Endothelial cell of umbilical vein (primary cell): ENCODE measurements at regions not wholly inside any gene's neighbourhood (a gene's known extent, or its start where the extent isn't known, plus 50 kb on each side); places are given as distances from the start of the nearest gene placed in this dataset.
A peak's percentile ranks its signal among the peaks of the same experiment; 100 is the strongest.

Experiments used
- BruUV-seq: library from RNA; stranded (reverse); fragments of 400-500 nt; replicated peaks from 2 replicates; lab custom pipeline; 2021; lab: Mats Ljungman, UMichigan
- CTCF ChIA-PET: fragments of 300-600, 350-600 bp; sonication (Branson Sonifier 250); formaldehyde crosslinking; loops from one replicate; lab custom pipeline; 2021; ENCODE audit warnings: antibody characterized with exemption, inconsistent platforms; lab: Charles Lee
- POLR2A ChIA-PET: fragments of 300-600, 350-600 bp; sonication (Branson Sonifier 250); formaldehyde crosslinking; loops from one replicate; lab custom pipeline; 2021; ENCODE audit warnings: antibody characterized with exemption, inconsistent platforms; lab: Charles Lee
- DNase-seq: peaks from one replicate; pipeline ENCODE4 v3.0.0-alpha.2; 2011; ENCODE audit warnings: low read depth, low spot score
- FAIRE-seq: peaks from 2 replicates; lab custom pipeline; 2011; peaks lifted over from hg19 to GRCh38; lab: Jason Lieb, UNC
- H2AFZ ChIP-seq: 2 replicates; pipeline ENCODE4 v1.6.0; 2012; ENCODE audit warnings: low read depth, low read length, control low read depth, inconsistent platforms
- H3K27ac ChIP-seq: 2 replicates; pipeline ENCODE4 v1.5.1; 2011; ENCODE audit warnings: low read depth, mild to moderate bottlenecking, control low read depth, low read length, moderate library complexity; ENCODE audit not compliant: insufficient read depth
- H3K27me3 ChIP-seq, 2 experiments: 2 replicates each; pipeline versions ENCODE4 v1.6.0 to v1.6.1; 2011; ENCODE audit warnings: low read length in 2 of 2, mixed read lengths in 1 of 2; ENCODE audit not compliant: control insufficient read depth in 2 of 2, insufficient read depth in 2 of 2
- H3K36me3 ChIP-seq, 2 experiments: 2 replicates in 1 of 2; 3 replicates in 1 of 2; pipeline ENCODE4 v1.5.1; 2011; ENCODE audit warnings: low read length in 2 of 2, mild to moderate bottlenecking in 1 of 2, moderate library complexity in 1 of 2; ENCODE audit not compliant: control insufficient read depth in 2 of 2, insufficient read depth in 2 of 2; ENCODE audit errors: extremely low read depth in 1 of 2
- H3K4me1 ChIP-seq: 3 replicates; pipeline ENCODE4 v1.5.1; 2011; ENCODE audit warnings: mild to moderate bottlenecking, low read length; ENCODE audit not compliant: control insufficient read depth, insufficient read depth; ENCODE audit errors: extremely low read depth
- H3K4me2 ChIP-seq: 2 replicates; pipeline ENCODE4 v1.6.1; 2011; ENCODE audit warnings: low read length, control low read depth, mixed read lengths; ENCODE audit not compliant: insufficient read depth
- H3K4me3 ChIP-seq, 3 experiments: fragments of 200-600 bp in 1 of 3; sonication (generic), shearing (Covaris generic) in 1 of 3; replicated peaks in 1 of 3; 2 replicates each; pipeline ENCODE4 v1.5.1; 2011 to 2016; ENCODE audit warnings: control low read depth in 3 of 3, low read length in 3 of 3, mild to moderate bottlenecking in 2 of 3, inconsistent platforms in 1 of 3, low read depth in 1 of 3, moderate library complexity in 1 of 3; ENCODE audit not compliant: insufficient read depth in 1 of 3
- H3K79me2 ChIP-seq: 2 replicates; pipeline ENCODE4 v1.6.0; 2012; ENCODE audit warnings: low read length, inconsistent platforms; ENCODE audit not compliant: control insufficient read depth, insufficient read depth
- H3K9ac ChIP-seq: replicated peaks from 2 replicates; pipeline ENCODE3; 2011; ENCODE audit warnings: low read length, control low read depth; ENCODE audit not compliant: insufficient read depth; ENCODE audit errors: extremely low read depth
- H3K9me1 ChIP-seq: replicated peaks from 3 replicates; pipeline ENCODE4 v1.6.0; 2011; ENCODE audit warnings: mild to moderate bottlenecking, low read length; ENCODE audit not compliant: control insufficient read depth, insufficient read depth; ENCODE audit errors: extremely low read depth
- H3K9me3 ChIP-seq: replicated peaks from 2 replicates; pipeline ENCODE4 v1.5.1; 2012; ENCODE audit warnings: low read length, inconsistent platforms; ENCODE audit not compliant: control insufficient read depth, insufficient read depth
- H4K20me1 ChIP-seq: replicated peaks from 2 replicates; pipeline ENCODE3; 2011; ENCODE audit warnings: mild to moderate bottlenecking, low read length; ENCODE audit not compliant: control insufficient read depth, insufficient read depth; ENCODE audit errors: extremely low read depth
- EZH2 ChIP-seq: IDR thresholded peaks from 2 replicates; pipeline ENCODE4 v1.6.1; 2012; ENCODE audit warnings: borderline replicate concordance, low read depth, mild to moderate bottlenecking, moderate library complexity, low read length, inconsistent platforms; ENCODE audit not compliant: severe bottlenecking
- GATA2 ChIP-seq: IDR thresholded peaks from 2 replicates; pipeline ENCODE4 v1.7.0; 2011; ENCODE audit warnings: low read depth, mild to moderate bottlenecking, moderate library complexity, mixed read lengths, low read length; ENCODE audit not compliant: insufficient read length, insufficient read depth
- MAX ChIP-seq: IDR thresholded peaks from 2 replicates; pipeline ENCODE4 v1.6.1; 2011; ENCODE audit not compliant: insufficient read depth, insufficient read length
- MYC ChIP-seq: IDR thresholded peaks from one replicate; pipeline ENCODE4 v1.6.1; 2011; ENCODE audit warnings: mild to moderate bottlenecking, low read depth, low read length
- POLR2A ChIP-seq: IDR thresholded peaks from 2 replicates; pipeline ENCODE4 v1.6.1; 2012; ENCODE audit warnings: low read depth, mild to moderate bottlenecking, control low read depth, low read length
- dilution Hi-C: fragments of 300-500 bp; cut with MboI; formaldehyde crosslinking; loops from one replicate; pipeline ENCODE4 v1.15.0; 2019; ENCODE audit warnings: low sequenced_read_pairs; ENCODE audit not compliant: extremely low pct_ligation_motif_present
- intact Hi-C: fragments of 100-400 bp; cut with micrococcal nuclease; formaldehyde crosslinking; loops from one replicate; pipeline ENCODE4 v1.10.0; 2022

- Histone ChIP-seq H4K20me1 (no peaks in the 10 kb centered on the region), H3K27me3 (no peaks in the 10 kb centered on the region), H3K27ac (no peak overlapping the region), H3K4me3 (no peak overlapping the region), H3K4me2 (no peak overlapping the region), H2AFZ (no peak overlapping the region), H3K9me3 (no peaks in the 10 kb centered on the region), H3K79me2 (no peaks in the 10 kb centered on the region), H3K9ac (no peak overlapping the region), H3K9me1 (no peaks in the 10 kb centered on the region), H3K4me1 (peaks cover 7% of the 10 kb centered on the region), H3K36me3 (no peaks in the 10 kb centered on the region)
- POLR2A ChIA-PET: no interaction called here
- dilution Hi-C loops: no loop called here
- no TSS peak for BruUV-seq
- CTCF ChIA-PET: no interaction called here
- no peak for TF ChIP-seq MAX
- peak; percentile 13 for TF ChIP-seq GATA2
- FAIRE-seq: no peak
- intact Hi-C loops: loop anchor here (1.0 kb wide), 1 partner anchor 9 kb away; no protein-coding TSS in a partner anchor
- peak; percentile 69 for DNase-seq
These were observed 687.9 kb upstream of the CITED2 start for GRCh38 chr6:140062043-140063020.

- H3K9me3 ChIP-seq: no peaks in the 10 kb centered on the region
- H3K79me2 ChIP-seq: no peaks in the 10 kb centered on the region
- H3K27me3 ChIP-seq: no peaks in the 10 kb centered on the region
- no peak overlapping the region for H3K27ac ChIP-seq
- no peak overlapping the region for H3K9ac ChIP-seq
- dilution Hi-C loops: no loop called here
- peaks cover 7% of the 10 kb centered on the region for H3K4me1 ChIP-seq
- no peak overlapping the region for H3K4me3 ChIP-seq
- H2AFZ ChIP-seq: no peak overlapping the region
- no peak for DNase-seq
- intact Hi-C loops: loop anchor here (1.0 kb wide), 1 partner anchor 10 kb away; no protein-coding TSS in a partner anchor
- ChIA-PET POLR2A (no interaction called here), CTCF (no interaction called here)
- H3K4me2 ChIP-seq: no peak overlapping the region
- TF ChIP-seq EZH2 (no peak), MYC (no peak), MAX (no peak), POLR2A (no peak), GATA2 (no peak)
- H3K36me3 ChIP-seq: no peaks in the 10 kb centered on the region
- no peak for FAIRE-seq
- H4K20me1 ChIP-seq: no peaks in the 10 kb centered on the region
- no peaks in the 10 kb centered on the region for H3K9me1 ChIP-seq
- BruUV-seq: no TSS peak
These were observed 686.9 kb upstream of the CITED2 start for GRCh38 chr6:140061110-140062042.
